NCI-H524 treated with DMSO at 0.1 percent for 48 hours (cell line): ENCODE measurements at regions not wholly inside any gene's neighbourhood (a gene's known extent, or its start where the extent isn't known, plus 50 kb on each side); places are given as distances from the start of the nearest gene placed in this dataset.

ENCODE experiments used
- DNase-seq: peaks from one replicate; lab custom pipeline; 2025; lab: John Stamatoyannopoulos, UW

DNA sequence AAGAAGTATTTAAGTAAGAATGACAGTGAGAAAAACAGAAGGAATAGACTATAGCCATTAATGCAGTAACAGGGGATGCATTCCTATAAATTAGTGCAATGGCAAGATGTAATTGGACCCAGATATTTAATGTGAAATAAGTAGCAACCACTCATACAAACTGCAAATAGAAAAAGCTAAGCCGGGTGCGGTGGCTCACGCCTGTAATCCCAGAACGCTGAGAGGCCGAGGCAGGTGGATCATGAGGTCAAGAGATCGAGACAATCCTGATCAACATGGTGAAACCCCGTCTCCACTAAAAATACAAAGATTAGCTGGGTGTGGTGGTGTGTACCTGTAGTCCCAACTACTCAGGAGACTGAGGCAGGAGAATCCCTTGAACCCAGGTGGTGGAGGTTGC lies 845.8 kb downstream of the PDHA2 start:
- DNase-seq: no peak

GRCh38 chr4:96691521-96691920 lies 851.6 kb downstream of the PDHA2 start:
- no peak for DNase-seq

GRCh38 chr4:96698831-96699230 lies 858.9 kb downstream of the PDHA2 start:
- DNase-seq: no peak

- DNase-seq: no peak
These were observed 863.4 kb downstream of the PDHA2 start for GRCh38 chr4:96703265-96703664.

- DNase-seq: no peak
These were observed 868.9 kb downstream of the PDHA2 start for GRCh38 chr4:96708766-96709165.

GRCh38 chr4:96713271-96713850 lies 873.5 kb downstream of the PDHA2 start:
- DNase-seq: peak; percentile 11

DNA sequence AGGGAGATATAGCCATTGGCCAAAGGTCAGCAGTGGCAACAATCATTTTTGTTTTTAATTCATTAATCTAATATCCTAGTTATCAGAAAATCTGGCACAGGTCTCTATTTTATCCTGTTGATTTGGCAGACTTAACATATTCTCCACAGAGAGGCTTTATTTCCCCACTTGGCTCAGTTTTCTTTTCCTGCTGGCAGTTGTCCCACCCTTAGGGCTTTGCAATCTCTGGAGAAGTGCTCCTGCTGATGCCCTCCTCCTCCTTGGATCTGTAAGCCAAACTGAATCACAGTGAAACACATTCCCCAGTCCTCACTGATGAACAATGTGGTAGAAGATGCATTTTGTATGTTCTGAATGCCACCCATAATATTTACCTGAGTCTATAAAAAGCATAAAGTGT lies 889.7 kb downstream of the PDHA2 start:
- no peak for DNase-seq

GRCh38 chr4:96730432-96730831 lies 890.5 kb downstream of the PDHA2 start:
- no peak for DNase-seq

DNA sequence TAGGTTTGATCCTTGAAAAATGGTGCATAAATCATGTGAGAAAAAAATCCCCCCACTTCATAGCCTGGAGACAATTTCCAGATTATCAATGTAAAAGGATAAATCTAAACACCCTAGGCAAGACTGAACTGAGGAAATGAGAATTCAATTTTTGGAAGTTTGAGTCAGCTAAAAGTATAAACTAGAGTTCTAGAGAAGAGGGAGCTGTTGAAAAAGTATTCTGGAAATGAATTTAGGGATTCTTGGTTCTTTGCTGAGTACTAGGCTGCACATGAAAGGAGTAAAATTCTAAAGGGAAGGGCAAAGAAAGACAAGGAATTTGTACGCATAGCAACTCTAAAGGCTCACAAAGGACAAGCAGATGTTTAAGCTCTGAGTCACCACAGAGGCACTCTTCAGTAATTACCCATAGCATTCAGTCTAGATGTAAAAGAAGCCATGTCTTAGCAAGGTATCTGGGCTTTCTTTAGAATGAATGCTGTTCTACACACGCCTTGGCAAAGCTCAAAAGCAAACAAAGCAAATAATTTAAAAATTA lies 896.5 kb downstream of the PDHA2 start:
- no peak for DNase-seq

GRCh38 chr4:96739101-96739500 lies 899.2 kb downstream of the PDHA2 start:
- DNase-seq: no peak

DNA sequence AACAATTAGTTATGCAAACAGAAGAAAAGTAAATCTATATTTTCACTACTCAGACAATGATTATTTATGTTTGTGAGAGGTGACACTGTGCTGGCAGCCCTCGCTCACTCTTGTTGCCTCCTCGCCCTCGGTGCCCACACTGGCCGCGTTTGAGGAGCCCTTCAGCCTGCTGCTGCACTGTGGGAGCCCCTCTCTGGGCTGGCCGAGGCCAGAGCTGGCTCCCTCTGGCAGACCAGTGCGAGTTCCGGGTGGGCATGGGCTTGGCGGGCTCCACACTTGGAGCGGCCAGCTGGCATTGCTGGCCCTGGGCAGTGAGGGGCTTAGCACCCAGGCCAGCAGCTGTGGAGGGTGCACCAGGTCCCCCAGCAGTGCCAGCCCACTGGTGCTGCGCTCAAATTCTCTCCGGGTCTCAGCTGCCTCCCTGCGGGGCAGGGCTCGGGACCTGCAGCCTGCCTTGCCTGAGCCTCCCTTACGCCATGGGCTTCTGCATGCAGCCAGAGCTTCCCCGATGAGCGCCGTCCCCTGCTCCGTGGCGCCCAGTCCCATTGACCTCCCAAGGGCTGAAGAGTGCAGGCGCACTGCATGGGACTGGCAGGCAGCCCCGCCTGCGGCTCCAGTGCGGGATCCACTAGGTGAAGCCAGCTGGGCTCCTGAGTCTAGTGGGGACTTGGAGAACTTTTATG lies 902.6 kb downstream of the PDHA2 start:
- DNase-seq: no peak

DNA sequence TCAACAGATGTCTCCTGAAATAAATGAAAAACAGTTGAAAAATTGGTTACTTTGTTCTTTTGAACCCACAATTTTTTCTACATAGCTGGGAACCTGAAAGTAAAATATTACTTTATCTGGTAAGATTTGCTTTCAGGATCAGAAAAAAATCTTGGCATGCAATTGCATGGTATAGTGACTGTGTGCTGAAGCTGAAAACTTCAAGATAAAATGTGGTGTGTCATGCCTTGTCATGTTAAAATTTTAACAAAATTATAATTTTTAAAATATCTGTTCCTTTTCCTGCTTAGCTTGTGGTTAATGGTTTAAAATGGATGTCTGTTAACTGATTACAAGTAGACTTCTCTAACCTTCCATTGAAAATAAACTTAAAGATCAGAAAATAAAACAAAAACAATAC lies 904.8 kb downstream of the PDHA2 start:
- DNase-seq: no peak

- no peak for DNase-seq
These were observed 913.3 kb downstream of the PDHA2 start for GRCh38 chr4:96753216-96753615.

GRCh38 chr4:96755569-96756484 lies 915.9 kb downstream of the PDHA2 start:
- no peak for DNase-seq

- DNase-seq: no peak
These were observed 916.7 kb downstream of the PDHA2 start for GRCh38 chr4:96756584-96756983.

DNA sequence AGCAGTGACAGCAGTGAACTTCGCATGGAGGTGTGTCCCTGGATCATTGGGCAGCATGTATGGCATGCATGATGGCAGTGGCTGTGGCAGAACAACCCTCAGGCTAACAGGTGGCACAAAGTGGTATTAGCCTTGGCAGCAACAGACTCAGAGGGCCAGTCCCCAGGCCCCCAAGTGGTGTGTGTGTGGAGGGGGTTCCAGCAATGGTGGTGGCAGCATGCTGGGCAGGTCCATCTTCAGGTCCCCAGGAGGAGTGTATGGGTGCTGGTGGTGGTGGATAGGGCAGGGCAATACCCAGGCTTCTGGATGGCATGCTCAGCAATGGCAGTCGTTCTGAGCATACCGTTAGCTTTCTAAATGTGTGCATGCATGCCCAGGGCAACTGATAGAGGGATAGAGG lies 923.7 kb downstream of the PDHA2 start:
- DNase-seq: no peak

DNA sequence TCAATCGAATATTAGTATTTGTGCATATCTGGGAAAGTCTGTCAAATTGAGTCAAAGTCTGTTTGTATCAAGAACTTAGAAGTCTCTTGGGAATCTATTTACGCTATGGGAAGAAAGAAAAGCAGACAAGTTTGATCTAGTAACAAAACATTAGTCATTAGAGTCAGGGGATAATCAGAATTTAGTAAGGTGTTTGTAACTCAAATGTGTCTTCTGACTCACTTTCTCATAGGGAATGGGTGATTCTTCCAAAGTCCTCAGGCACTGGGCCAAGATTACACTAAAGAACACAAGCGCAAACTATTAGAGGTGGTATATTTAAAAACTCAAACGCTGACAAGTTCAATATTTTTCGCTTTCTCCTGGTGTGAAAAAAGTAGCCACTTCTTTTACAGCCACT lies 926.5 kb downstream of the PDHA2 start:
- no peak for DNase-seq

- no peak for DNase-seq
These were observed 928.1 kb downstream of the PDHA2 start for GRCh38 chr4:96767815-96768480.

DNA sequence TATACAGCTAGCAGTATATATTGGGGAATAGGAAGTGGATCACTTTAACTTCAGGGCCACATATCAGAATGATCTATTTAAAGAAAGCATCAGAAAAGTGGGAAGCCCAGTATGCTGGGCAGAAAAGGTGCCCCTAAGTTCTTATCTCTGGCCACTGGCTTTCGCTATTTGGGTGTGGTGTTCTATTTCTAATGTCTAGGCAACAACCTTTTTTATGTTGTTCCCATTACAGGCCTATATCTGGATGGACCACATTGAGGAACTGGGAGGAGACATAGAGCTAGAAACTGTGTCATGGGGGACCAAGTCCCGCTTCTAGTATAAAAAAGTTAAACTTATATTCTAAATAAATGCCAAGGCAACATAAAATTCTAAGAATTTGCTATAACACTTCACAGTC lies 935.6 kb downstream of the PDHA2 start:
- DNase-seq: no peak

- DNase-seq: no peak
These were observed 937.1 kb downstream of the PDHA2 start for GRCh38 chr4:96776920-96777527.

- DNase-seq: no peak
These were observed 944.4 kb downstream of the PDHA2 start for GRCh38 chr4:96784336-96784735.

DNA sequence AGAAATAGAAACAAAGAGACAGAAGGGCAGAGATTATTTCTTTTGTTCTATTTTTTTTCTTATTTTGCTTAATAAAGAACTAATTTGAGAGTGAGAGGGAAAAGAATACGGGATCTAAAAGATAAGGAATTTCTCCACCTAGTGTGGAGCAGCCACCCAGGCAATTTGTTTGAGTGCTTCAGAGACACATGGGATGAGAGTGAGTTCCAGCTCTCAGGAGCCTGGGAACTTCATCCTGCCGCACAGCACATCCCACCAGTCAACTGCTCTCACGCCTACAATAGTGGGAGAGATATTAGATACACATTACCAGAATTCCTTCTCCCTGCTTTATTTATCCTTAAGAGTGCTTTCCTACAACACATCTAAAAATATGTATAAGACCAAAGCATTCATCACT lies 946.4 kb downstream of the PDHA2 start:
- DNase-seq: no peak
